Liver (tissue), 8 donors: ENCODE measurements at regions not wholly inside any gene's neighbourhood (a gene's known extent, or its start where the extent isn't known, plus 50 kb on each side); places are given as distances from the start of the nearest gene placed in this dataset.

ENCODE experiments used
- DNase-seq: peaks from one replicate; pipeline ENCODE4 v3.0.0-alpha.2; 2017; ENCODE audit warnings: low spot score
- H3K27ac ChIP-seq, 2 donors: one replicate each; pipeline ENCODE4 v1.7.0; 2013; ENCODE audit warnings: inconsistent platforms in 2 of 2, low read length in 2 of 2, control low read depth in 1 of 2, low read depth in 1 of 2, mild to moderate bottlenecking in 1 of 2
- H3K27me3 ChIP-seq, 4 donors: one replicate each; pipeline versions ENCODE4 v1.6.1 to v1.7.0; 2013; ENCODE audit warnings: low read length in 3 of 4, inconsistent platforms in 1 of 4, mild to moderate bottlenecking in 1 of 4, moderate library complexity in 1 of 4; ENCODE audit not compliant: control insufficient read depth in 4 of 4, insufficient read depth in 4 of 4
- H3K36me3 ChIP-seq, 4 donors: one replicate each; pipeline versions ENCODE4 v1.6.1 to v1.7.0; 2013; ENCODE audit warnings: low read length in 3 of 4, mild to moderate bottlenecking in 3 of 4, low read depth in 1 of 4, moderate library complexity in 1 of 4; ENCODE audit not compliant: control insufficient read depth in 4 of 4, insufficient read depth in 3 of 4
- H3K4me1 ChIP-seq, 4 donors: one replicate each; pipeline versions ENCODE4 v1.6.1 to v1.7.0; 2013; ENCODE audit warnings: low read length in 3 of 4, mild to moderate bottlenecking in 3 of 4, moderate library complexity in 1 of 4; ENCODE audit not compliant: control insufficient read depth in 4 of 4, insufficient read depth in 4 of 4
- H3K4me3 ChIP-seq, 3 donors: one replicate each; pipeline versions ENCODE4 v1.6.1 to v1.7.0; 2013; ENCODE audit warnings: low read length in 3 of 3, control low read depth in 1 of 3, low read depth in 1 of 3, mild to moderate bottlenecking in 1 of 3
- H3K9ac ChIP-seq, 2 donors: one replicate each; pipeline ENCODE4 v1.7.0; 2013; ENCODE audit warnings: low read length in 2 of 2, mild to moderate bottlenecking in 2 of 2, moderate library complexity in 2 of 2, control low read depth in 1 of 2, low read depth in 1 of 2
- H3K9me3 ChIP-seq, 4 donors: one replicate each; pipeline versions ENCODE4 v1.6.1 to v1.7.0; 2013; ENCODE audit warnings: low read length in 3 of 4; ENCODE audit not compliant: control insufficient read depth in 4 of 4
- EGR1 ChIP-seq, 2 donors: IDR thresholded peaks; 2 replicates each; pipeline ENCODE4 v1.6.1; 2016 to 2018; ENCODE audit warnings: antibody characterized with exemption in 2 of 2, low read depth in 2 of 2
- FOXA1 ChIP-seq: IDR thresholded peaks from 2 replicates; pipeline ENCODE4 v1.6.1; 2016; ENCODE audit warnings: antibody characterized with exemption
- FOXA2 ChIP-seq: IDR thresholded peaks from 2 replicates; pipeline ENCODE4 v1.6.1; 2016; ENCODE audit warnings: antibody characterized with exemption
- GABPA ChIP-seq, 2 donors: IDR thresholded peaks in 1 of 2; conservative IDR thresholded peaks in 1 of 2; 2 replicates each; pipeline ENCODE4 v1.6.1; 2016; ENCODE audit warnings: antibody characterized with exemption in 2 of 2, mild to moderate bottlenecking in 1 of 2, moderate library complexity in 1 of 2
- HNF4A ChIP-seq, 2 donors: conservative IDR thresholded peaks; 2 replicates each; pipeline ENCODE4 v1.6.1; 2016; ENCODE audit warnings: antibody characterized with exemption in 2 of 2, mild to moderate bottlenecking in 2 of 2
- HNF4G ChIP-seq: IDR thresholded peaks from 2 replicates; pipeline ENCODE4 v1.6.1; 2016; ENCODE audit warnings: antibody characterized with exemption
- JUND ChIP-seq, 2 donors: IDR thresholded peaks; 2 replicates each; pipeline ENCODE4 v1.6.1; 2016; ENCODE audit warnings: antibody characterized with exemption in 2 of 2
- NR2F2 ChIP-seq: IDR thresholded peaks from 2 replicates; pipeline ENCODE4 v1.6.1; 2016; ENCODE audit warnings: antibody characterized with exemption
- RAD21 ChIP-seq, 2 donors: IDR thresholded peaks; 2 replicates each; pipeline ENCODE4 v1.6.1; 2016; ENCODE audit warnings: antibody characterized with exemption in 2 of 2, mild to moderate bottlenecking in 2 of 2
- RXRA ChIP-seq, 2 donors: IDR thresholded peaks; 2 replicates each; pipeline ENCODE4 v1.6.1; 2017 to 2018; ENCODE audit warnings: antibody characterized with exemption in 2 of 2, mild to moderate bottlenecking in 1 of 2
- SP1 ChIP-seq: IDR thresholded peaks from 2 replicates; pipeline ENCODE4 v1.6.1; 2018; ENCODE audit warnings: antibody characterized with exemption, mild to moderate bottlenecking
- TAF1 ChIP-seq: conservative IDR thresholded peaks from 2 replicates; pipeline ENCODE4 v1.6.1; 2016; ENCODE audit warnings: antibody characterized with exemption, mild to moderate bottlenecking
- YY1 ChIP-seq: IDR thresholded peaks from 2 replicates; pipeline ENCODE4 v1.6.1; 2016; ENCODE audit warnings: antibody characterized with exemption, mild to moderate bottlenecking
- WGBS: extraction: QIAGEN DNeasy Blood & Tissue Kit; methylation state at CpG from one replicate; pipeline ENCODE4 v1.1.7; 2013; 5-methylcytosine and 5-hydroxymethylcytosine counted together
- TF ChIP-seq, protein P1 (sequence below): IDR thresholded peaks from 2 replicates; pipeline ENCODE4 v1.6.1; 2016; ENCODE audit warnings: antibody characterized with exemption
- TF ChIP-seq, protein P2 (sequence below): IDR thresholded peaks from 2 replicates; pipeline ENCODE4 v1.6.1; 2016; ENCODE audit warnings: antibody characterized with exemption, mild to moderate bottlenecking
- TF ChIP-seq, protein P3 (sequence below): fragments of 150-350 bp; IDR thresholded peaks from 2 replicates; pipeline ENCODE4 v1.5.1; 2017; ENCODE audit warnings: improper control_type of control experiment, low read depth, low read length; ENCODE audit not compliant: missing input control
- TF ChIP-seq, protein P4 (sequence below): IDR thresholded peaks from 2 replicates; pipeline ENCODE4 v1.6.1; 2016; ENCODE audit warnings: antibody characterized with exemption
- TF ChIP-seq, protein P5 (sequence below): IDR thresholded peaks from 2 replicates; pipeline ENCODE4 v1.6.1; 2016; ENCODE audit warnings: antibody characterized with exemption
- donor health status: healthy.
- donor health status: healthy.
- donor health status: healthy.
- donor health status: healthy.
- donor health status: healthy.

DNA sequence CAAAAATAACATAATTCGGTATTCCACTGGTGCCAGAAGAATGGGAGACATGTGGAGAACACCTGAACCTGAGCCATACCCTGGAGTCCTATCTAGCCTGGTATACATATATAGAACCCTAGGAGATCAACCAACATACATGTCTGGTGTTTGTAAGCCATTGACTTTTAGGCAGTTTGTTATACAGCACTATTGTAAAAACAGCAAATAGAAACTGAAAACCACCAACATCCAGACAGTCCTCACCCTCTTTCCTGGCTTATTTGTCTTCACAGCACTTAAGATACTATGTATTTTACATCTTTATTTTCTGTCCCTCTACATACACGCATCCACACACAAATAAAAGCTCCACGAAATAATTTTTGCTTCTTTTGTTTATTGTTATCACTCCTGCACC lies 404.2 kb upstream of the PMFBP1 start:
- TF ChIP-seq, protein P1, sequence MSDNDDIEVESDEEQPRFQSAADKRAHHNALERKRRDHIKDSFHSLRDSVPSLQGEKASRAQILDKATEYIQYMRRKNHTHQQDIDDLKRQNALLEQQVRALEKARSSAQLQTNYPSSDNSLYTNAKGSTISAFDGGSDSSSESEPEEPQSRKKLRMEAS = no peak
- TF ChIP-seq, protein P2, sequence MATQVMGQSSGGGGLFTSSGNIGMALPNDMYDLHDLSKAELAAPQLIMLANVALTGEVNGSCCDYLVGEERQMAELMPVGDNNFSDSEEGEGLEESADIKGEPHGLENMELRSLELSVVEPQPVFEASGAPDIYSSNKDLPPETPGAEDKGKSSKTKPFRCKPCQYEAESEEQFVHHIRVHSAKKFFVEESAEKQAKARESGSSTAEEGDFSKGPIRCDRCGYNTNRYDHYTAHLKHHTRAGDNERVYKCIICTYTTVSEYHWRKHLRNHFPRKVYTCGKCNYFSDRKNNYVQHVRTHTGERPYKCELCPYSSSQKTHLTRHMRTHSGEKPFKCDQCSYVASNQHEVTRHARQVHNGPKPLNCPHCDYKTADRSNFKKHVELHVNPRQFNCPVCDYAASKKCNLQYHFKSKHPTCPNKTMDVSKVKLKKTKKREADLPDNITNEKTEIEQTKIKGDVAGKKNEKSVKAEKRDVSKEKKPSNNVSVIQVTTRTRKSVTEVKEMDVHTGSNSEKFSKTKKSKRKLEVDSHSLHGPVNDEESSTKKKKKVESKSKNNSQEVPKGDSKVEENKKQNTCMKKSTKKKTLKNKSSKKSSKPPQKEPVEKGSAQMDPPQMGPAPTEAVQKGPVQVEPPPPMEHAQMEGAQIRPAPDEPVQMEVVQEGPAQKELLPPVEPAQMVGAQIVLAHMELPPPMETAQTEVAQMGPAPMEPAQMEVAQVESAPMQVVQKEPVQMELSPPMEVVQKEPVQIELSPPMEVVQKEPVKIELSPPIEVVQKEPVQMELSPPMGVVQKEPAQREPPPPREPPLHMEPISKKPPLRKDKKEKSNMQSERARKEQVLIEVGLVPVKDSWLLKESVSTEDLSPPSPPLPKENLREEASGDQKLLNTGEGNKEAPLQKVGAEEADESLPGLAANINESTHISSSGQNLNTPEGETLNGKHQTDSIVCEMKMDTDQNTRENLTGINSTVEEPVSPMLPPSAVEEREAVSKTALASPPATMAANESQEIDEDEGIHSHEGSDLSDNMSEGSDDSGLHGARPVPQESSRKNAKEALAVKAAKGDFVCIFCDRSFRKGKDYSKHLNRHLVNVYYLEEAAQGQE = no peak
- no peak for TF ChIP-seq NR2F2
- TF ChIP-seq, protein P3, sequence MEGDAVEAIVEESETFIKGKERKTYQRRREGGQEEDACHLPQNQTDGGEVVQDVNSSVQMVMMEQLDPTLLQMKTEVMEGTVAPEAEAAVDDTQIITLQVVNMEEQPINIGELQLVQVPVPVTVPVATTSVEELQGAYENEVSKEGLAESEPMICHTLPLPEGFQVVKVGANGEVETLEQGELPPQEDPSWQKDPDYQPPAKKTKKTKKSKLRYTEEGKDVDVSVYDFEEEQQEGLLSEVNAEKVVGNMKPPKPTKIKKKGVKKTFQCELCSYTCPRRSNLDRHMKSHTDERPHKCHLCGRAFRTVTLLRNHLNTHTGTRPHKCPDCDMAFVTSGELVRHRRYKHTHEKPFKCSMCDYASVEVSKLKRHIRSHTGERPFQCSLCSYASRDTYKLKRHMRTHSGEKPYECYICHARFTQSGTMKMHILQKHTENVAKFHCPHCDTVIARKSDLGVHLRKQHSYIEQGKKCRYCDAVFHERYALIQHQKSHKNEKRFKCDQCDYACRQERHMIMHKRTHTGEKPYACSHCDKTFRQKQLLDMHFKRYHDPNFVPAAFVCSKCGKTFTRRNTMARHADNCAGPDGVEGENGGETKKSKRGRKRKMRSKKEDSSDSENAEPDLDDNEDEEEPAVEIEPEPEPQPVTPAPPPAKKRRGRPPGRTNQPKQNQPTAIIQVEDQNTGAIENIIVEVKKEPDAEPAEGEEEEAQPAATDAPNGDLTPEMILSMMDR = no peak
- TF ChIP-seq RXRA (IDR thresholded peaks at IDR 0.05) = no peak
- no peak for TF ChIP-seq SP1
- no peak for TF ChIP-seq FOXA1
- TF ChIP-seq FOXA2 = no peak
- no peak for TF ChIP-seq YY1
- no peak overlapping the region for H3K9ac ChIP-seq
- H3K4me3 ChIP-seq = no peak overlapping the region
- DNase-seq = no peak
- 88% methylated on average over 3 of the region's 3 CpGs for WGBS
- H3K27ac ChIP-seq = no peak overlapping the region
- no peaks in the 10 kb centered on the region for H3K9me3 ChIP-seq
- H3K36me3 ChIP-seq = no peaks in the 10 kb centered on the region
- no peaks in the 10 kb centered on the region for H3K27me3 ChIP-seq
- no peaks in the 10 kb centered on the region for H3K4me1 ChIP-seq

- H3K36me3 ChIP-seq = no peaks in the 10 kb centered on the region
- H3K27ac ChIP-seq = no peak overlapping the region
- no peak overlapping the region for H3K9ac ChIP-seq
- H3K27me3 ChIP-seq = no peaks in the 10 kb centered on the region
- H3K4me1 ChIP-seq = no peaks in the 10 kb centered on the region
- WGBS = 93% methylated on average over 7 of the region's 7 CpGs
- TF ChIP-seq GABPA (IDR thresholded peaks at IDR 0.05 in 1 of 2, conservative IDR thresholded peaks at IDR 0.05 in 1 of 2) = no peak
- TF ChIP-seq FOXA1 = no peak
- no peak for TF ChIP-seq RXRA (IDR thresholded peaks at IDR 0.05)
- TF ChIP-seq TAF1 = no peak
- TF ChIP-seq EGR1 (IDR thresholded peaks at IDR 0.05; ENCODE audit: low read depth in 2 of 2) = no peak
- TF ChIP-seq, protein P3 = no peak
- TF ChIP-seq, protein P4, sequence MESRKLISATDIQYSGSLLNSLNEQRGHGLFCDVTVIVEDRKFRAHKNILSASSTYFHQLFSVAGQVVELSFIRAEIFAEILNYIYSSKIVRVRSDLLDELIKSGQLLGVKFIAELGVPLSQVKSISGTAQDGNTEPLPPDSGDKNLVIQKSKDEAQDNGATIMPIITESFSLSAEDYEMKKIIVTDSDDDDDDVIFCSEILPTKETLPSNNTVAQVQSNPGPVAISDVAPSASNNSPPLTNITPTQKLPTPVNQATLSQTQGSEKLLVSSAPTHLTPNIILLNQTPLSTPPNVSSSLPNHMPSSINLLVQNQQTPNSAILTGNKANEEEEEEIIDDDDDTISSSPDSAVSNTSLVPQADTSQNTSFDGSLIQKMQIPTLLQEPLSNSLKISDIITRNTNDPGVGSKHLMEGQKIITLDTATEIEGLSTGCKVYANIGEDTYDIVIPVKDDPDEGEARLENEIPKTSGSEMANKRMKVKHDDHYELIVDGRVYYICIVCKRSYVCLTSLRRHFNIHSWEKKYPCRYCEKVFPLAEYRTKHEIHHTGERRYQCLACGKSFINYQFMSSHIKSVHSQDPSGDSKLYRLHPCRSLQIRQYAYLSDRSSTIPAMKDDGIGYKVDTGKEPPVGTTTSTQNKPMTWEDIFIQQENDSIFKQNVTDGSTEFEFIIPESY = no peak
- TF ChIP-seq, protein P1 = no peak
- no peak for TF ChIP-seq HNF4G
- TF ChIP-seq YY1 = no peak
- no peak for TF ChIP-seq HNF4A (conservative IDR thresholded peaks at IDR 0.05)
- TF ChIP-seq RAD21 (IDR thresholded peaks at IDR 0.05) = no peak
- TF ChIP-seq, protein P5, sequence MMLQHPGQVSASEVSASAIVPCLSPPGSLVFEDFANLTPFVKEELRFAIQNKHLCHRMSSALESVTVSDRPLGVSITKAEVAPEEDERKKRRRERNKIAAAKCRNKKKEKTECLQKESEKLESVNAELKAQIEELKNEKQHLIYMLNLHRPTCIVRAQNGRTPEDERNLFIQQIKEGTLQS = no peak
- TF ChIP-seq JUND (IDR thresholded peaks at IDR 0.05) = no peak
- no peak for DNase-seq
- H3K9me3 ChIP-seq = no peaks in the 10 kb centered on the region
- H3K4me3 ChIP-seq = no peak overlapping the region
These were observed 397.7 kb upstream of the PMFBP1 start for GRCh38 chr16:72569677-72570076.
